ENCODE measurements at regions not wholly inside any gene's neighbourhood (a gene's known extent, or its start where the extent isn't known, plus 50 kb on each side); places are given as distances from the start of the nearest gene placed in this dataset.

DNA sequence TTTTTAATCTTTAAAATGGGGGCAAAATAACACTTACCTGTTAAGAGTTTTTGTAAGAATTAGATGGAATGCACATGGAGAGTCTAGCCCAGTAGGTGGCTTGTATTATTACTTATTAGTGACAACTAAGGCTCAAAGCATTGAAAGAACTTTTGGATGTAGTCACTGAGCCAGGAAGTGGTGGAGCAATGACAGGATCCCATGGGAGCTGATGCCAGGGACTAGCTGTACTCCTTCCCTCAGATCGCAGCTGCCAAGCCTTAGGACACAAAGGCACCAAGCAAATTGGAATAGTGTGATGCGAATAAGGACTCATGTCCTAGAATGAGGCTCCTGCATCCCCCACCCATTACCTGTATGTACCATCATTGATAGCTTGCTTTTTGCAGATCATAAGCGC, 370.4 kb upstream of the RGMA start:
- H3K36me3 ChIP-seq: no peaks in the 10 kb centered on the region
- intact Hi-C loops (cut with DNase I; ENCODE audit: low total_unique reads): no loop called here
- no peak for DNase-seq
- no peak overlapping the region for H3K4me3 ChIP-seq
- whole genome bisulfite sequencing, 5 donors: 84 to 100% (median 96%) methylated on average over 2 to 3 of the region's 3 CpGs
- no peak overlapping the region for H3K27ac ChIP-seq
- no peaks in the 10 kb centered on the region for H3K9me3 ChIP-seq
- H3K27me3 ChIP-seq (replicated peaks in 1 of 7): no peaks in the 10 kb centered on the region
- H3K4me1 ChIP-seq: no peaks in the 10 kb centered on the region
- TF ChIP-seq POLR2A (IDR thresholded peaks at IDR 0.05) (no peak), CTCF (IDR thresholded peaks at IDR 0.05 in 8 of 11, conservative IDR thresholded peaks at IDR 0.05 in 3 of 11) (no peak), POLR2AphosphoS5 (IDR thresholded peaks at IDR 0.05) (no peak)

GRCh38 chr15:93458597-93458996, 369.6 kb upstream of the RGMA start:
- H3K27ac ChIP-seq: no peak overlapping the region
- no peaks in the 10 kb centered on the region for H3K27me3 ChIP-seq (replicated peaks in 1 of 7)
- H3K9me3 ChIP-seq: no peaks in the 10 kb centered on the region
- intact Hi-C loops (cut with DNase I; ENCODE audit: low total_unique reads): no loop called here
- 66 to 81% (median 72%) methylated on average over 5 of the region's 5 CpGs for WGBS, 5 donors
- TF ChIP-seq POLR2AphosphoS5 (IDR thresholded peaks at IDR 0.05) (no peak), POLR2A (IDR thresholded peaks at IDR 0.05) (no peak), CTCF (IDR thresholded peaks at IDR 0.05 in 8 of 11, conservative IDR thresholded peaks at IDR 0.05 in 3 of 11) (no peak)
- H3K4me1 ChIP-seq: no peaks in the 10 kb centered on the region
- no peak for DNase-seq
- no peak overlapping the region for H3K4me3 ChIP-seq
- no peaks in the 10 kb centered on the region for H3K36me3 ChIP-seq

GRCh38 chr15:93454788-93455187, 365.8 kb upstream of the RGMA start:
- no peaks in the 10 kb centered on the region for H3K9me3 ChIP-seq
- H3K27me3 ChIP-seq (replicated peaks in 1 of 7): no peaks in the 10 kb centered on the region
- TF ChIP-seq CTCF (IDR thresholded peaks at IDR 0.05 in 8 of 11, conservative IDR thresholded peaks at IDR 0.05 in 3 of 11): no peak
- TF ChIP-seq POLR2A (IDR thresholded peaks at IDR 0.05): no peak
- no peak for TF ChIP-seq POLR2AphosphoS5 (IDR thresholded peaks at IDR 0.05)
- DNase-seq: no peak
- no peaks in the 10 kb centered on the region for H3K36me3 ChIP-seq
- intact Hi-C loops (cut with DNase I; ENCODE audit: low total_unique reads): no loop called here
- H3K27ac ChIP-seq: no peak overlapping the region
- WGBS, 5 donors: 47 to 67% (median 57%) methylated on average over 4 to 7 of the region's 7 CpGs
- H3K4me3 ChIP-seq: no peak overlapping the region
- no peaks in the 10 kb centered on the region for H3K4me1 ChIP-seq

DNA sequence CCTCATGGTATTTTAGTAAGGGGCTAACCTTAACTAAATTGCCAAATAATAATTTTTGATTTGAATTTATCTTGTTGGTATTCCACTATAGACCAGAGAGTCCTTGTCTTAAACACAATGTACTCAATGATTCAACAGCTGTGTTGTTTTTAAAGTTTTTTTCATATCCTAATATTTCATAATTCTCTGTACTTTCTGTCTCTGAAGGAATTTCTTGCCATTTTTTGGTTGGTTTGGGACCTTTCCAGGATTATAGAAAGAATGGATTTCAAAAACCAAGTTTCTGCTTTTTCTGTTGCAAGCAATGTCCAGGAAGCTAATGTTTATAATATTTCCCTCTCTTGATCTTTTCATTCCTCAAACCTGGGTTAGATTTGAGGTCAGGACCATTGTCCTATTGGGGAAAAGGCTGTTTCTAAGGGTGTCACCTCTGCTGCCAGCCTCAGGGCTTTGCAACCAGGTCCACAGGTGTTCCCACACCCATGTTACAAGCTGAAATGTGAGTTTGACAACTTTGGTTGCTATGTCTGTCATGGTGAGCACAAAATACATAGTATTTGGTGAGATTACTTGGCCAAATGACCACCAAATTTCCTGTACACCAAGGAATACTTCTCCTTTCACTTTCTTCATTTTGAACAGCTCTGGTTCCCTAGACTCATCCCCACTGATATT, 363.7 kb upstream of the RGMA start:
- Histone ChIP-seq H3K4me3 (no peak overlapping the region), H3K27me3 (replicated peaks in 1 of 7) (no peaks in the 10 kb centered on the region), H3K27ac (no peak overlapping the region), H3K36me3 (no peaks in the 10 kb centered on the region), H3K9me3 (peaks cover 0 to 6% (median 0%) of the 10 kb centered on the region in 8 donors), H3K4me1 (no peaks in the 10 kb centered on the region)
- TF ChIP-seq CTCF (IDR thresholded peaks at IDR 0.05 in 8 of 11, conservative IDR thresholded peaks at IDR 0.05 in 3 of 11) (no peak), POLR2AphosphoS5 (IDR thresholded peaks at IDR 0.05) (no peak), POLR2A (IDR thresholded peaks at IDR 0.05) (no peak)
- no peak for DNase-seq
- intact Hi-C loops (cut with DNase I; ENCODE audit: low total_unique reads): no loop called here

All from spleen (tissue), 11 donors.